Esophagus squamous epithelium (tissue), 5 donors: ENCODE measurements at regions not wholly inside any gene's neighbourhood (a gene's known extent, or its start where the extent isn't known, plus 50 kb on each side); places are given as distances from the start of the nearest gene placed in this dataset.

Experiments
- DNase-seq: peaks from one replicate; lab custom pipeline; 2025; lab: John Stamatoyannopoulos, UW
- H3K27ac ChIP-seq, 4 donors: fragments of 200-600 bp; sonication (generic); one replicate each; pipeline ENCODE4 v1.5.1; 2016 to 2019; ENCODE audit warnings: mild to moderate bottlenecking in 1 of 4
- H3K27me3 ChIP-seq, 4 donors: fragments of 200-600 bp; sonication (generic); 1 replicate in 3 of 4; 2 replicates in 1 of 4; pipeline versions ENCODE4 v1.5.1 to v1.6.0; 2017 to 2021; ENCODE audit warnings: antibody characterized with exemption in 1 of 4
- H3K36me3 ChIP-seq, 3 donors: fragments of 200-600 bp; sonication (generic); one replicate each; pipeline ENCODE4 v1.5.1; 2016 to 2019
- H3K4me1 ChIP-seq, 3 donors: fragments of 200-600 bp; sonication (generic); one replicate each; pipeline ENCODE4 v1.5.1; 2017 to 2019
- H3K4me3 ChIP-seq, 4 donors: fragments of 200-600 bp; sonication (generic); 1 replicate in 3 of 4; 2 replicates in 1 of 4; pipeline ENCODE4 v1.5.1; 2016 to 2019; ENCODE audit warnings: mild to moderate bottlenecking in 2 of 4, moderate library complexity in 1 of 4
- H3K9me3 ChIP-seq, 3 donors: fragments of 200-600 bp; sonication (generic); one replicate each; pipeline ENCODE4 v1.5.1; 2016 to 2019
- POLR2A ChIP-seq, 4 donors: fragments of 450-650 bp; IDR thresholded peaks; one replicate each; pipeline ENCODE4 v1.6.1; 2017; ENCODE audit warnings: antibody characterized with exemption in 4 of 4, mild to moderate bottlenecking in 4 of 4, moderate library complexity in 3 of 4
- WGBS, 2 donors: methylation state at CpG; one replicate each; pipeline ENCODE4 v1.1.5; 2018; 5-methylcytosine and 5-hydroxymethylcytosine counted together
- intact Hi-C: fragments of 100-400 bp; cut with DNase I; formaldehyde crosslinking; loops from one replicate; pipeline ENCODE4 v1.15.0; 2022
- TF ChIP-seq, protein P1 (sequence below), 6 experiments: fragments of 450-650 bp in 4 of 6; fragments of 200-600 bp in 2 of 6; sonication (generic) in 2 of 6; IDR thresholded peaks; one replicate each; pipeline ENCODE4 v1.5.1; 2016 to 2019; ENCODE audit warnings: antibody characterized with exemption in 6 of 6, mild to moderate bottlenecking in 4 of 6, moderate library complexity in 4 of 6
- donor health status: DM: yes; HTN: yes; CAD: no.

DNA sequence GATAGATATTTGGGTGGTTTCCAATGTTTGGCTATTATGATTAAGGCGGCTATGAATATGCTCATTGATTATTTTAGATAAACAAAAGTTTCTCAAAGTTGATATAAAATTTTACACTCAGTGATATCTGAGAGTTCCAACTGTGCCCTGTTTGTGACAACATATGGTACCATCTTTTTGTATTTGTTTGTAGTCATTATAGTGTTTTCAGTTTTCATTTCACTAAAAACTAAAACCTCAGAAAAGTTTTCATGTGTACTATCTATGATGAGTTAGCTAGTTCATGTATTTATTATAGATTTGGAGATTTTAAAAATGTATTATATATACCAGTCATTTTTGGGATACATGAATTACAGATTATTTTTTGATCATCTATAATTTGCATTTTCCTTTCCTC, 1111.4 kb downstream of the CDH18 start:
- Histone ChIP-seq H3K9me3 (no peaks in the 10 kb centered on the region), H3K4me1 (no peaks in the 10 kb centered on the region), H3K4me3 (no peak overlapping the region), H3K27me3 (no peaks in the 10 kb centered on the region), H3K36me3 (no peaks in the 10 kb centered on the region), H3K27ac (no peak overlapping the region)
- WGBS, 2 donors: 73 to 82% methylated on average over 1 of the region's 1 CpG
- intact Hi-C loops: no loop called here
- TF ChIP-seq, protein P1, sequence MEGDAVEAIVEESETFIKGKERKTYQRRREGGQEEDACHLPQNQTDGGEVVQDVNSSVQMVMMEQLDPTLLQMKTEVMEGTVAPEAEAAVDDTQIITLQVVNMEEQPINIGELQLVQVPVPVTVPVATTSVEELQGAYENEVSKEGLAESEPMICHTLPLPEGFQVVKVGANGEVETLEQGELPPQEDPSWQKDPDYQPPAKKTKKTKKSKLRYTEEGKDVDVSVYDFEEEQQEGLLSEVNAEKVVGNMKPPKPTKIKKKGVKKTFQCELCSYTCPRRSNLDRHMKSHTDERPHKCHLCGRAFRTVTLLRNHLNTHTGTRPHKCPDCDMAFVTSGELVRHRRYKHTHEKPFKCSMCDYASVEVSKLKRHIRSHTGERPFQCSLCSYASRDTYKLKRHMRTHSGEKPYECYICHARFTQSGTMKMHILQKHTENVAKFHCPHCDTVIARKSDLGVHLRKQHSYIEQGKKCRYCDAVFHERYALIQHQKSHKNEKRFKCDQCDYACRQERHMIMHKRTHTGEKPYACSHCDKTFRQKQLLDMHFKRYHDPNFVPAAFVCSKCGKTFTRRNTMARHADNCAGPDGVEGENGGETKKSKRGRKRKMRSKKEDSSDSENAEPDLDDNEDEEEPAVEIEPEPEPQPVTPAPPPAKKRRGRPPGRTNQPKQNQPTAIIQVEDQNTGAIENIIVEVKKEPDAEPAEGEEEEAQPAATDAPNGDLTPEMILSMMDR (IDR thresholded peaks at IDR 0.05): no peak
- TF ChIP-seq POLR2A (IDR thresholded peaks at IDR 0.05): no peak
- DNase-seq: no peak

DNA sequence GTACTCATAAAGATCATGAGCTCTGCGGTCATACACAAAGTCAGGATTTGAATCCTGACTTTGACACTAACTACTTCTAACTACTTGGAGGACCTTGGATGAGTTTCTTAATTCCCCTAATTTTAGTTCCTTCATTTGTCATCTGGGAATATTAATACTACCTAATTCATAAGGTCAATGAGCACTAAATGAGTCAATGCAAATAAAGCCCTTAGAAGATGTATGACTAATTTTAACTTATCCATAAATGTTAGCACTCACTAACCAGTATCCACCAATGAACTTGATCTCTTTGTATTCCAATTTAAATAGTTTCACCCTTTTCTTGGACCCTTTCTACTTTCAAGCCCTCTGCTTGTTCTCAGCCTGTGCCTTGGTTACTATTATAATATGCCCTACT, 1106.4 kb downstream of the CDH18 start:
- intact Hi-C loops: no loop called here
- Histone ChIP-seq H3K27me3 (no peaks in the 10 kb centered on the region), H3K27ac (no peak overlapping the region), H3K4me1 (no peaks in the 10 kb centered on the region), H3K4me3 (no peak overlapping the region), H3K36me3 (no peaks in the 10 kb centered on the region), H3K9me3 (no peaks in the 10 kb centered on the region)
- TF ChIP-seq, protein P1 (IDR thresholded peaks at IDR 0.05): no peak
- TF ChIP-seq POLR2A (IDR thresholded peaks at IDR 0.05): no peak
- 82 to 100% methylated on average over 1 of the region's 1 CpG for WGBS, 2 donors
- DNase-seq: no peak

DNA sequence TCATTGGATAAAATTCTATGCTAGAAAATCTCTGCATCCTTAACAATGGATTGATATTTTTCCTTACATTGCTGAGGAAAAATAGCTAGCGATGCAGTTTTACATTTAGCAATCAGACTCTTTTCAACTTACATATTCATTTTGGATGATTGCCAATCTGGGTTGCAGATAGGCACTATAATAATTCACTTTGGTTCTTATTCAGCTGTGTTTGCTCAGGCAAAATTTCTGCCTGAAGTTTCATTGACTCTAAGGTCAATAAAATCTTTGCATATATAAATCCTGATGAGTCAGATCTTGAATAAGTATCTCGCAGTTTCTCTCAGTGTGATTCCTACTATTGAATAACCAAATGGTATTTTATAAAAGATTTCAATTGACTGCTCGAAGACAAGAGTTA, 1105.8 kb downstream of the CDH18 start:
- DNase-seq: no peak
- H3K27ac ChIP-seq: no peak overlapping the region
- no peaks in the 10 kb centered on the region for H3K27me3 ChIP-seq
- 32 to 47% methylated on average over 3 of the region's 3 CpGs for WGBS, 2 donors
- intact Hi-C loops: no loop called here
- no peaks in the 10 kb centered on the region for H3K36me3 ChIP-seq
- H3K9me3 ChIP-seq: no peaks in the 10 kb centered on the region
- no peaks in the 10 kb centered on the region for H3K4me1 ChIP-seq
- TF ChIP-seq, protein P1 (IDR thresholded peaks at IDR 0.05): no peak
- no peak for TF ChIP-seq POLR2A (IDR thresholded peaks at IDR 0.05)
- no peak overlapping the region for H3K4me3 ChIP-seq

DNA sequence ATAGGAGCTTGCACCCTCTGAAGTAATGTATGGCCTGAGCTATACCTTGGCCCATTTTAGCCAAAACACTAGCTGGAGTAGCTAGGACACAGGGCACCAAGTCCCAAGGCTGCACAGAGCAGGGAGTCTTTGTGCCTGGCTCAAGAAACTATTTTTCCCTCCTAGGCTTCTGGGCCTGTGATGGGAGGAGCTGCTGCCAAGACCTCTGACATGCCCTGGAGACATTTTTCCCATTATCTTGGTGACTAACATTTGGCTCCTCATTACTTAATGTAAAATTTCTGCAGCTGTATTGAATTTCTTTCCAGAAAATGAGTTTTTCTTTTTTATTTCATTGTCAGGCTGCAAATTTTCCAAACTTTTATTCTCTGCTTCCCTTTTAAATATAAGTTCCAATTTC, 1099.2 kb downstream of the CDH18 start:
- TF ChIP-seq, protein P1 (IDR thresholded peaks at IDR 0.05): no peak
- TF ChIP-seq POLR2A (IDR thresholded peaks at IDR 0.05): no peak
- no peak for DNase-seq
- Histone ChIP-seq H3K36me3 (no peaks in the 10 kb centered on the region), H3K27me3 (no peaks in the 10 kb centered on the region), H3K27ac (no peak overlapping the region), H3K4me3 (no peak overlapping the region), H3K4me1 (no peaks in the 10 kb centered on the region), H3K9me3 (no peaks in the 10 kb centered on the region)
- intact Hi-C loops: no loop called here

DNA sequence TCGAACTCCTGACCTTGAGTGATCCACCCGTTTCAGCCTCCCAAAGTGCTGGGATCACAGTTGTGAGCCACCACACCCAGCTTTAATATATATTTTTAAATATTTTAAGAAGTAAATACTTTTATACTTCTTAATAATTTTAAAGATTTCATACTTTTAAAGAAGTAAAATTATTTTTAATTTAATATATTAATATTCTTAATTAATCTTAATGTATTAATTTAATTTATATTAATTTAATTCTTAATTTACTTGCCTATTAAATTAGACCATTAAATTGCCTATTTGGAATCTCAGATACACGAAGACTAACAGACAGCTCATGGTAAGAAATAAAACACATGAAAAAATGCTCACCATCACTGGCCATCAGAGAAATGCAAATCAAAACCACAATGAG, 1087.4 kb downstream of the CDH18 start:
- H3K9me3 ChIP-seq: no peaks in the 10 kb centered on the region
- DNase-seq: no peak
- H3K36me3 ChIP-seq: no peaks in the 10 kb centered on the region
- H3K27ac ChIP-seq: no peak overlapping the region
- no peaks in the 10 kb centered on the region for H3K4me1 ChIP-seq
- no peaks in the 10 kb centered on the region for H3K27me3 ChIP-seq
- no peak overlapping the region for H3K4me3 ChIP-seq
- TF ChIP-seq POLR2A (IDR thresholded peaks at IDR 0.05): no peak
- TF ChIP-seq, protein P1 (IDR thresholded peaks at IDR 0.05): no peak
- 54 to 69% methylated on average over 3 of the region's 3 CpGs for WGBS, 2 donors
- intact Hi-C loops: no loop called here
